Activated CD4-positive, alpha-beta T cell treated with anti-CD3 and anti-CD28 coated beads, Interleukin-2, amount 50 U/mL, for 1 hour (primary cell): ENCODE measurements at regions not wholly inside any gene's neighbourhood (a gene's known extent, or its start where the extent isn't known, plus 50 kb on each side); places are given as distances from the start of the nearest gene placed in this dataset.
"Not testable (repeated sequence)": the region's sequence is repeated elsewhere in the genome, so short reads cannot be mapped to it uniquely, and the experiment has no call there.

Experiments used
- DNase-seq: peaks from one replicate; pipeline ENCODE4 v3.0.0-alpha.2; 2020

- no peak for DNase-seq
Observed at GRCh38 chr18:68219872-68220271, 495.0 kb downstream of the TMX3 start.

GRCh38 chr18:68219274-68219673 is 495.6 kb downstream of the TMX3 start:
- DNase-seq, result no peak

GRCh38 chr18:68215931-68216330 is 499.0 kb downstream of the TMX3 start:
- DNase-seq, result no peak

GRCh38 chr18:68186039-68186438 is 528.9 kb downstream of the TMX3 start:
- no peak for DNase-seq

GRCh38 chr18:68181956-68182355 is 533.0 kb downstream of the TMX3 start:
- DNase-seq, result no peak

GRCh38 chr18:68179811-68180210 is 535.1 kb downstream of the TMX3 start:
- DNase-seq, result no peak

GRCh38 chr18:68178921-68179320 is 536.0 kb downstream of the TMX3 start:
- no peak for DNase-seq

GRCh38 chr18:68177807-68178702 is 536.9 kb downstream of the TMX3 start:
- no peak for DNase-seq

GRCh38 chr18:68176901-68177300 is 538.0 kb downstream of the TMX3 start:
- DNase-seq, result no peak

GRCh38 chr18:68172842-68173549 is 541.9 kb downstream of the TMX3 start:
- no peak for DNase-seq

- no peak for DNase-seq
Observed at GRCh38 chr18:68164909-68165308, 550.0 kb downstream of the TMX3 start.

GRCh38 chr18:68153821-68154220 is 561.1 kb downstream of the TMX3 start:
- DNase-seq, result not testable (repeated sequence)

GRCh38 chr18:68152770-68153169 is 562.1 kb downstream of the TMX3 start:
- DNase-seq, result no peak

- no peak for DNase-seq
Observed at GRCh38 chr18:68150961-68151360, 563.9 kb downstream of the TMX3 start.

- no peak for DNase-seq
Observed at GRCh38 chr18:68148863-68149262, 566.0 kb downstream of the TMX3 start.

GRCh38 chr18:68147728-68148127 is 567.2 kb downstream of the TMX3 start:
- DNase-seq, result no peak

- DNase-seq, result no peak
Observed at GRCh38 chr18:68121826-68122225, 593.1 kb downstream of the TMX3 start.

GRCh38 chr18:68121308-68121707 is 593.6 kb downstream of the TMX3 start:
- no peak for DNase-seq

GRCh38 chr18:68114989-68115388 is 598.5 kb upstream of the DSEL start:
- no peak for DNase-seq

- no peak for DNase-seq
Observed at GRCh38 chr18:68104036-68104435, 587.5 kb upstream of the DSEL start.

GRCh38 chr18:68103561-68103960 is 587.0 kb upstream of the DSEL start:
- DNase-seq, result no peak

- no peak for DNase-seq
Observed at GRCh38 chr18:68102117-68102516, 585.6 kb upstream of the DSEL start.

- DNase-seq, result no peak
Observed at GRCh38 chr18:68098655-68099054, 582.1 kb upstream of the DSEL start.

GRCh38 chr18:68086481-68086880 is 570.0 kb upstream of the DSEL start:
- DNase-seq, result no peak
